BLaER1 (cell line): ENCODE measurements at regions not wholly inside any gene's neighbourhood (a gene's known extent, or its start where the extent isn't known, plus 50 kb on each side); places are given as distances from the start of the nearest gene placed in this dataset.

ENCODE experiments used
- H3K27ac ChIP-seq: shearing (Covaris generic); formaldehyde crosslinking; 2 replicates; pipeline ENCODE4 v1.8.1; 2022
- H3K27me3 ChIP-seq: shearing (Covaris generic); formaldehyde crosslinking; 2 replicates; pipeline ENCODE4 v1.8.1; 2022
- H3K36me3 ChIP-seq: shearing (Covaris generic); formaldehyde crosslinking; 2 replicates; pipeline ENCODE4 v1.8.1; 2022
- H3K4me1 ChIP-seq: shearing (Covaris generic); formaldehyde crosslinking; 2 replicates; pipeline ENCODE4 v1.8.1; 2022
- H3K4me2 ChIP-seq: shearing (Covaris generic); formaldehyde crosslinking; 2 replicates; pipeline ENCODE4 v1.8.1; 2022
- H3K4me3 ChIP-seq: shearing (Covaris generic); formaldehyde crosslinking; 2 replicates; pipeline ENCODE4 v1.8.1; 2022
- H3K9ac ChIP-seq: shearing (Covaris generic); formaldehyde crosslinking; 2 replicates; pipeline ENCODE4 v1.8.1; 2022
- H3K9me3 ChIP-seq: shearing (Covaris generic); formaldehyde crosslinking; 2 replicates; pipeline ENCODE4 v1.8.1; 2022
- H4K20me1 ChIP-seq: shearing (Covaris generic); formaldehyde crosslinking; 2 replicates; pipeline ENCODE4 v1.8.1; 2022
- Cebpa-rat ChIP-seq: shearing (Covaris generic); IDR thresholded peaks from 2 replicates; pipeline ENCODE4 v1.8.1; 2022

GRCh38 chr13:53807251-53807834, 778.7 kb downstream of the OLFM4 start:
- no peak for TF ChIP-seq Cebpa-rat
- H3K36me3 ChIP-seq, result no peaks in the 10 kb centered on the region

GRCh38 chr13:53821632-53822031, 793.0 kb downstream of the OLFM4 start:
- H3K36me3 ChIP-seq, result no peaks in the 10 kb centered on the region
- H3K9me3 ChIP-seq, result no peaks in the 10 kb centered on the region
- H3K4me2 ChIP-seq, result no peak overlapping the region
- H4K20me1 ChIP-seq, result no peaks in the 10 kb centered on the region
- H3K9ac ChIP-seq, result no peak overlapping the region
- H3K27ac ChIP-seq, result no peak overlapping the region
- no peak for TF ChIP-seq Cebpa-rat
- H3K4me1 ChIP-seq, result 0 out of 2 replicates have a peak, but pooled peaks cover 5% of the 10 kb centered on the region
- H3K4me3 ChIP-seq, result no peak overlapping the region
- H3K27me3 ChIP-seq, result no peaks in the 10 kb centered on the region

More at GRCh38 chr13:53807251-53807834, 778.7 kb downstream of the OLFM4 start:
- Histone ChIP-seq H3K4me1 (no peaks in the 10 kb centered on the region), H3K4me3 (no peak overlapping the region), H3K27me3 (no peaks in the 10 kb centered on the region), H3K27ac (no peak overlapping the region), H4K20me1 (no peaks in the 10 kb centered on the region), H3K9me3 (no peaks in the 10 kb centered on the region), H3K9ac (no peak overlapping the region), H3K4me2 (no peak overlapping the region)

GRCh38 chr13:53822136-53822535, 793.5 kb downstream of the OLFM4 start:
- TF ChIP-seq Cebpa-rat, result no peak
- H4K20me1 ChIP-seq, result no peaks in the 10 kb centered on the region
- no peak overlapping the region for H3K27ac ChIP-seq

GRCh38 chr13:53839461-53839860, 810.8 kb downstream of the OLFM4 start:
- H3K4me2 ChIP-seq, result no peak overlapping the region
- TF ChIP-seq Cebpa-rat, result no peak
- no peak overlapping the region for H3K4me3 ChIP-seq
- no peaks in the 10 kb centered on the region for H3K9me3 ChIP-seq
- no peaks in the 10 kb centered on the region for H4K20me1 ChIP-seq
- H3K27ac ChIP-seq, result no peak overlapping the region
- H3K36me3 ChIP-seq, result no peaks in the 10 kb centered on the region
- no peaks in the 10 kb centered on the region for H3K4me1 ChIP-seq
- H3K9ac ChIP-seq, result no peak overlapping the region
- H3K27me3 ChIP-seq, result no peaks in the 10 kb centered on the region

More at GRCh38 chr13:53822136-53822535, 793.5 kb downstream of the OLFM4 start:
- no peaks in the 10 kb centered on the region for H3K27me3 ChIP-seq
- H3K9ac ChIP-seq, result no peak overlapping the region
- H3K4me1 ChIP-seq, result 0 out of 2 replicates have a peak, but pooled peaks cover 5% of the 10 kb centered on the region
- H3K9me3 ChIP-seq, result no peaks in the 10 kb centered on the region
- H3K36me3 ChIP-seq, result no peaks in the 10 kb centered on the region
- H3K4me3 ChIP-seq, result no peak overlapping the region
- no peak overlapping the region for H3K4me2 ChIP-seq

- Histone ChIP-seq H3K9ac (no peak overlapping the region), H3K4me1 (no peaks in the 10 kb centered on the region), H4K20me1 (no peaks in the 10 kb centered on the region), H3K9me3 (no peaks in the 10 kb centered on the region), H3K4me2 (no peak overlapping the region), H3K27me3 (no peaks in the 10 kb centered on the region), H3K36me3 (no peaks in the 10 kb centered on the region), H3K27ac (no peak overlapping the region), H3K4me3 (no peak overlapping the region)
- TF ChIP-seq Cebpa-rat, result no peak
Observed at GRCh38 chr13:53844473-53845146, 816.0 kb downstream of the OLFM4 start.

- Histone ChIP-seq H3K27ac (no peak overlapping the region), H3K9me3 (no peaks in the 10 kb centered on the region), H3K4me1 (no peaks in the 10 kb centered on the region), H3K36me3 (no peaks in the 10 kb centered on the region), H3K27me3 (no peaks in the 10 kb centered on the region), H4K20me1 (no peaks in the 10 kb centered on the region), H3K9ac (no peak overlapping the region), H3K4me3 (no peak overlapping the region), H3K4me2 (no peak overlapping the region)
- no peak for TF ChIP-seq Cebpa-rat
Observed at GRCh38 chr13:53847502-53847901, 818.9 kb downstream of the OLFM4 start.

- H3K4me2 ChIP-seq, result no peak overlapping the region
- H3K4me1 ChIP-seq, result no peaks in the 10 kb centered on the region
- no peak for TF ChIP-seq Cebpa-rat
- no peaks in the 10 kb centered on the region for H4K20me1 ChIP-seq
- H3K9ac ChIP-seq, result no peak overlapping the region
- H3K9me3 ChIP-seq, result no peaks in the 10 kb centered on the region
- H3K36me3 ChIP-seq, result no peaks in the 10 kb centered on the region
- no peak overlapping the region for H3K27ac ChIP-seq
- H3K4me3 ChIP-seq, result no peak overlapping the region
- no peaks in the 10 kb centered on the region for H3K27me3 ChIP-seq
Observed at GRCh38 chr13:53848366-53848961, 819.9 kb downstream of the OLFM4 start.

- no peaks in the 10 kb centered on the region for H3K9me3 ChIP-seq
- H4K20me1 ChIP-seq, result no peaks in the 10 kb centered on the region
- H3K27me3 ChIP-seq, result no peaks in the 10 kb centered on the region
- H3K9ac ChIP-seq, result no peak overlapping the region
- H3K36me3 ChIP-seq, result no peaks in the 10 kb centered on the region
- peaks cover 6% of the 10 kb centered on the region; the same call in 1 of the 2 replicates for H3K4me1 ChIP-seq
- H3K27ac ChIP-seq, result no peak overlapping the region
- no peak overlapping the region for H3K4me3 ChIP-seq
- no peak for TF ChIP-seq Cebpa-rat
- no peak overlapping the region for H3K4me2 ChIP-seq
Observed at GRCh38 chr13:53854321-53854720, 825.7 kb downstream of the OLFM4 start.

- Histone ChIP-seq H3K36me3 (no peaks in the 10 kb centered on the region), H3K27me3 (no peaks in the 10 kb centered on the region), H3K27ac (no peak overlapping the region), H3K9me3 (no peaks in the 10 kb centered on the region), H3K4me3 (no peak overlapping the region), H3K4me1 (peaks cover 9% of the 10 kb centered on the region; the same call in 1 of the 2 replicates), H4K20me1 (no peaks in the 10 kb centered on the region), H3K9ac (no peak overlapping the region), H3K4me2 (no peak overlapping the region)
- no peak for TF ChIP-seq Cebpa-rat
Observed at GRCh38 chr13:53856573-53857195, 828.1 kb downstream of the OLFM4 start.

GRCh38 chr13:53863520-53863919, 834.9 kb downstream of the OLFM4 start:
- no peaks in the 10 kb centered on the region for H3K9me3 ChIP-seq
- H4K20me1 ChIP-seq, result no peaks in the 10 kb centered on the region
- TF ChIP-seq Cebpa-rat, result no peak
- H3K36me3 ChIP-seq, result no peaks in the 10 kb centered on the region
- H3K27ac ChIP-seq, result no peak overlapping the region
- no peak overlapping the region for H3K4me3 ChIP-seq
- H3K4me1 ChIP-seq, result peaks cover 9% of the 10 kb centered on the region; the same call in 1 of the 2 replicates
- H3K9ac ChIP-seq, result no peak overlapping the region
- H3K4me2 ChIP-seq, result no peak overlapping the region
- no peaks in the 10 kb centered on the region for H3K27me3 ChIP-seq
